ENCODE measurements at regions not wholly inside any gene's neighbourhood (a gene's known extent, or its start where the extent isn't known, plus 50 kb on each side); places are given as distances from the start of the nearest gene placed in this dataset.

- WGBS, 2 donors: 26 to 46% methylated on average over 1 of the region's 1 CpG
- no peak overlapping the region for H3K4me3 ChIP-seq
- DNase-seq: no peak
- no peak for TF ChIP-seq POLR2A (IDR thresholded peaks at IDR 0.05)
- no peak for TF ChIP-seq EP300 (IDR thresholded peaks at IDR 0.05)
- no peak for TF ChIP-seq POLR2AphosphoS5 (IDR thresholded peaks at IDR 0.05)
- no peak for TF ChIP-seq CTCF (IDR thresholded peaks at IDR 0.05)
- no peaks in the 10 kb centered on the region for H3K27me3 ChIP-seq
- no peak overlapping the region for H3K27ac ChIP-seq
- H3K9me3 ChIP-seq: no peaks in the 10 kb centered on the region
- H3K4me1 ChIP-seq: no peaks in the 10 kb centered on the region
- ATAC-seq (ENCODE audit: low FRiP score in 2 of 2): no peak
- no peaks in the 10 kb centered on the region for H3K36me3 ChIP-seq
These were observed 375.3 kb downstream of the PCDH10 start for GRCh38 chr4:133524369-133524768.

- no peaks in the 10 kb centered on the region for H3K9me3 ChIP-seq
- DNase-seq: no peak
- H3K4me1 ChIP-seq: no peaks in the 10 kb centered on the region
- no peaks in the 10 kb centered on the region for H3K27me3 ChIP-seq
- H3K27ac ChIP-seq: no peak overlapping the region
- no peak for ATAC-seq (ENCODE audit: low FRiP score in 2 of 2)
- no peaks in the 10 kb centered on the region for H3K36me3 ChIP-seq
- no peak overlapping the region for H3K4me3 ChIP-seq
- no peak for TF ChIP-seq POLR2A (IDR thresholded peaks at IDR 0.05)
- no peak for TF ChIP-seq EP300 (IDR thresholded peaks at IDR 0.05)
- TF ChIP-seq POLR2AphosphoS5 (IDR thresholded peaks at IDR 0.05): no peak
- no peak for TF ChIP-seq CTCF (IDR thresholded peaks at IDR 0.05)
These were observed 364.8 kb downstream of the PCDH10 start for GRCh38 chr4:133513901-133514300.

GRCh38 chr4:133498149-133498548 is 349.1 kb downstream of the PCDH10 start:
- DNase-seq: no peak
- no peak for ATAC-seq (ENCODE audit: low FRiP score in 2 of 2)
- 88 to 89% methylated on average over 6 of the region's 6 CpGs for WGBS, 2 donors
- H3K36me3 ChIP-seq: no peaks in the 10 kb centered on the region
- H3K9me3 ChIP-seq: peaks cover 0 to 4% (median 0%) of the 10 kb centered on the region in 4 donors
- TF ChIP-seq CTCF (IDR thresholded peaks at IDR 0.05): no peak
- no peak for TF ChIP-seq POLR2A (IDR thresholded peaks at IDR 0.05)
- TF ChIP-seq EP300 (IDR thresholded peaks at IDR 0.05): no peak
- TF ChIP-seq POLR2AphosphoS5 (IDR thresholded peaks at IDR 0.05): no peak
- H3K4me3 ChIP-seq: no peak overlapping the region
- no peak overlapping the region for H3K27ac ChIP-seq
- no peaks in the 10 kb centered on the region for H3K27me3 ChIP-seq
- H3K4me1 ChIP-seq: no peaks in the 10 kb centered on the region

GRCh38 chr4:133493776-133494175 is 344.7 kb downstream of the PCDH10 start:
- Histone ChIP-seq H3K4me3 (no peak overlapping the region), H3K36me3 (no peaks in the 10 kb centered on the region), H3K27me3 (no peaks in the 10 kb centered on the region), H3K9me3 (peaks cover 0 to 4% (median 0%) of the 10 kb centered on the region in 4 donors), H3K4me1 (no peaks in the 10 kb centered on the region), H3K27ac (no peak overlapping the region)
- ATAC-seq (ENCODE audit: low FRiP score in 2 of 2) (no peak), DNase-seq (no peak)
- 39 to 53% methylated on average over 1 of the region's 1 CpG for WGBS, 2 donors
- TF ChIP-seq EP300 (IDR thresholded peaks at IDR 0.05): no peak
- no peak for TF ChIP-seq CTCF (IDR thresholded peaks at IDR 0.05)
- TF ChIP-seq POLR2A (IDR thresholded peaks at IDR 0.05): no peak
- TF ChIP-seq POLR2AphosphoS5 (IDR thresholded peaks at IDR 0.05): no peak

GRCh38 chr4:133493241-133493640 is 344.1 kb downstream of the PCDH10 start:
- WGBS, 2 donors: 82 to 88% methylated on average over 1 of the region's 1 CpG
- no peaks in the 10 kb centered on the region for H3K27me3 ChIP-seq
- TF ChIP-seq EP300 (IDR thresholded peaks at IDR 0.05) (no peak), POLR2A (IDR thresholded peaks at IDR 0.05) (no peak), CTCF (IDR thresholded peaks at IDR 0.05) (no peak), POLR2AphosphoS5 (IDR thresholded peaks at IDR 0.05) (no peak)
- DNase-seq (no peak), ATAC-seq (ENCODE audit: low FRiP score in 2 of 2) (no peak)
- peaks cover 0 to 4% (median 0%) of the 10 kb centered on the region in 4 donors for H3K9me3 ChIP-seq
- H3K27ac ChIP-seq: no peak overlapping the region
- no peaks in the 10 kb centered on the region for H3K36me3 ChIP-seq
- H3K4me1 ChIP-seq: no peaks in the 10 kb centered on the region
- H3K4me3 ChIP-seq: no peak overlapping the region

Data from upper lobe of left lung (tissue), 6 donors.